Embryonic facial prominence (tissue), 1 donor: ENCODE measurements at regions not wholly inside any gene's neighbourhood (a gene's known extent, or its start where the extent isn't known, plus 50 kb on each side); places are given as distances from the start of the nearest gene placed in this dataset.
"Not testable (repeated sequence)": the region's sequence is repeated elsewhere in the genome, so short reads cannot be mapped to it uniquely, and the experiment has no call there.

Experiments used
- DNase-seq: peaks from one replicate; pipeline ENCODE4 v3.0.0-alpha.2; 2016; ENCODE audit errors: extremely low spot score

- DNase-seq, result no peak
Observed at GRCh38 chr6:112933947-112934346, 586.8 kb downstream of the RFPL4B start.

- no peak for DNase-seq
Observed at GRCh38 chr6:112934433-112935327, 587.5 kb downstream of the RFPL4B start.

- DNase-seq, result no peak
Observed at GRCh38 chr6:112935402-112936078, 588.4 kb downstream of the RFPL4B start.

DNA sequence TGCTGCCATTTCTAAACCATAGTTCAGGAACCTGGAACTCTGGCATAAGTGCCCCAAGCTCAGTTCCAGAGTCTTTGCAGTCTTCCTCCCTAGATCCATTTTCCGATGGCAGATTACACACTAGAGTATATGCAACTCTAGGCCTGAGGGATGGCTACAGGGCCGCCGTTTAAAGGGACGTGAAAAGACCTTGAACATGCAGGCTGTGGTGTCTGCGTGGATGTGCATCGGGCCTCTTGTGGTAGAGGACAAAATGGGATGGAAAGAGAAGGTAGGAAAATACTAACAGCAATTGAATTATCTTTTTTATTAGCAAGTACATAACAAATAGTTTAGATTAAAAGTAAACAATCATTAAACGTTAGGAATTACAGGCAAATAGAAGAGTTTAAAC lies 588.9 kb downstream of the RFPL4B start:
- no peak for DNase-seq

- DNase-seq, result no peak
Observed at GRCh38 chr6:112936504-112936903, 589.4 kb downstream of the RFPL4B start.

DNA sequence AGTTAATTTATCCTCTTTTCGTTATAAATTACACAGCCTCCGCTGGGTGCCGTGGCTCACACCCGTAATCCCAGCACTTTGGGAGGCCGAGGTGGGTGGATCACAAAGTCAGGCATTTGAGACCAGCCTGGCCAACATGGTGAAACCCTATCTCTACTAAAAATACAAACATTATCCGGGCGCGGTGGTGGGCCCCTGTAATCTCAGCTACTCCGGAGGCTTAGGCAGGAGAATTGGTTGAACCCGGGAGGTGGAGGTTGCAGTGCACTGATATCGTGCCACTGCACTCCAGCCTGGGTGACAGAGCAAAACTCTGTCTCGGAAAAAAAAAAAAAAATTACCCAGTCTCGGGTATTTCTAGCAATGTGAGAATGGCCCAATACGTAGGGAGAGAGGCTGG lies 590.6 kb downstream of the RFPL4B start:
- DNase-seq, result not testable (repeated sequence)

- DNase-seq, result no peak
Observed at GRCh38 chr6:112938650-112939049, 591.5 kb downstream of the RFPL4B start.

- DNase-seq, result no peak
Observed at GRCh38 chr6:112939563-112939962, 592.4 kb downstream of the RFPL4B start.

DNA sequence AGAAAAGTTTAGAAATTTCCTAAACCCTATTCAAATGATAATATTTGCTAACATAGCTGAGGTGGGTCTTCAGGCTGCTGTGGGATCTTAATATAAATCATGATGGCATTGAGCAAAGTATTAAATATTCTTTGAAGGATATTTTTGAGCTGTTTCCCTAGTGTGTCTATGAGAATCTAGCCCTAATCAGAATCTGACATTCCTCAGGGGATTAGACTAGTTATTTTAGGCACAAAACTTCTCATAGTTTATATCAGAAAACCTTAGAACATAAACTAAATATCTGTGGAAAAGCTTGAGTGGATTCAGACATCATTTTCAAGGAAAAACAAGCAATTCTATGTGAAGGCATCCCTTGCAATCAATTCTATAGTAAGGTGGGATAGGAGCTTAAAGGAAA lies 594.5 kb downstream of the RFPL4B start:
- no peak for DNase-seq

- DNase-seq, result no peak
Observed at GRCh38 chr6:112946051-112946450, 598.9 kb downstream of the RFPL4B start.

GRCh38 chr6:112947507-112947906 lies 600.4 kb downstream of the RFPL4B start:
- no peak for DNase-seq

DNA sequence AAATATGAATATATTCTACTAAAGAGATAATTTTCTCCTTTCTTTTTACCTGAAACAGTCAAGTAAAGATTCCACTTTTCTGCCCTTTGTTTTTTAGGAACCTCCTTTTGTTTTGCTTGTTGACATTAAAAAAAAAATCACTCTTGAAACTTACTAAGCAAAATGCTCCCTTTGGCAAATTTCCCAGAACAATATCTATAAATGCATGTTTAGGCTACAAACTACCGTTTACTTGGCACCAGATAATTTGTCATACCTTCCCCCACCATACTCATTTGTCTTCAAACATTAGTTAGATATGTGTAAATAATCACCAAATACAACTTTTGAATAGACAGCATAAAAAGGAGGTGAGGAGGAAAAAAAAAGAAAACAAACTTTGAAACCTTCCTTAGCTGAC lies 604.7 kb downstream of the RFPL4B start:
- DNase-seq, result no peak

DNA sequence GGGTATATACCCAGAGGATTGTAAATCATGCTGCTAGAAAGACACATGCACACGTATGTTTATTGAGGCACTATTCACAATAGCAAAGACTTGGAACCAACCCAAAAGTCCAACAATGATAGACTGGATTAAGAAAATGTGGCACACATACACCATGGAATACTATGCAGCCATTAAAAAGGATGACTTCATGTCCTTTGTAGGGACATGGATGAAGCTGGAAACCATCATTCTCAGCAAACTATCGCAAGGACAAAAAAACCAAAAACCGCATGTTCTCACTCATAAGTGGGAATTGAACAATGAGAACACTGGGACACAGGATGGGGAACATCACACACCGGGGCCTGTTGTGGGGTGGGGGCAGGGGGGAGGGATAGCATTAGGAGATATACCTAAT lies 608.6 kb downstream of the RFPL4B start:
- not testable (repeated sequence) for DNase-seq

DNA sequence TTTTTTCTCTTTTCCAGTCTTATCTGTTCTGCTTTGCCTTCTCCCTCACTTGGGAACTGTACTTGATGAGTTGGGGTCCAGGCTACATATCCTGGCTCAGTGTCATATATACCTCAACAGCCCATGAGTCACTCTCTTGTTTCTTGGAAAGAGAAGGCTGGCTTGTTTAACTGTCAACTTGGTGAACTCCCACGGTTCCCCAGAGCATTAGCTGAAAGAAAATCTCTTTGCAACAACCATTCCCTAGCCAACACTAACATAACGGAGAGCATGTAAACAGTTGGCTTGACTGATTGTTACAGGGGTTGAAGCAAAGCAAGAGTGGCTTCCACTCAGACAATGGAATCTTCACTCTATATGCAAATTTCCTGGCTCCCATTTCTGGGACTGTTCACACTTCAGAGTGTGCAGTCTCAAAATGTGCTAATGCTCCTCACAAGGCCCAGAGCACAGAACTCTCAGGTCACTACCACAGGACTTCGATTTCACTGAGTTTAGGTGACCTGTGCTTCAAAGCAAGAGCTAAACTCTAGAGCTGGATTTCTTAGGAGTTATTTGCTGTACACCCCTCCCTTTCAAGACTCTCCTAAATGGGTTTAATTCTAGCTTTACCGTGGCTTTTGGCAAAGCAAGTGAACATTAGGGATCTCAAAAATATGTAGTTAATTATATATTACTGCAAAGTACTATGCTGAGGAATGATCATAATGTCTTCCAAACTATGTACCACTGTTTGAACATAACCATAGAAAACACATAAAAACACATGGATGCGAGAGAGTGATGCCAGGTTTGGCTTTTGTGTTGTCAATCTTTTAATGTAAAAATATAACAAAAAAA lies 609.8 kb downstream of the RFPL4B start:
- DNase-seq, result peak; percentile 36

DNA sequence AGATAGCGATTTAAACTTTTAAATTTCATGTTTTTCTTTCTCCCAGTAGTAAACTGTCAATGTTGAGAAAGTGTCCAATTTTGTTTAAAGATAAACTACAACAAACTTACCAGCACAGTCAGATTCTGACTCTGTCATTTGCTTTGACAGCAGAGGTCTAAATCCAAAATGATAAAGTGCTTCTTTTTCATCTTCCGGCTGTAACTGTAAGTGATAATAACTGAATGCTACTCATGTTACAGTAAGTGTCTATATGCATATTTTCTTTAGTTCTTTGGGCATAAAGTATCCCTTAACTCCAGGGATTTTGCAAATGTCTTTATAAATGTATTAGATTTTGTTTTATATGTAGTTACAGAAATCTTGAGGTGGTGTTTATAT lies 610.4 kb downstream of the RFPL4B start:
- no peak for DNase-seq

DNA sequence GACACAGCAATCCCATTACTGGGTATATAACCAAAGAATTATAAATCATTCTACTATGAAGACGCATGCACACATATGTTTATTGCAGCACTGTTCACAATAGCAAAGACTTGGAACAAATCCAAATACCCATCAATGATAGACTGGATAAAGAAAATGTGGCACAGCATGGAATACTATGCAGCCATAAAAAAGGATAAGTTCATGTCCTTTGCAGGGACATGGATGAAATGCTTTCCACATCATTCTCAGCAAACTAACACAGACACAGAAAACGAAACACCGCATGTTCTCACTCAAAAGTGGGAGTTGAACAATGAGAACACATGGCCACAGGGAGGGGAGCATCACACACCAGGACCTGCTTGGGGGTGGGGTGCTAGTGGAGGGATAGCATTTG lies 613.0 kb downstream of the RFPL4B start:
- DNase-seq, result not testable (repeated sequence)

DNA sequence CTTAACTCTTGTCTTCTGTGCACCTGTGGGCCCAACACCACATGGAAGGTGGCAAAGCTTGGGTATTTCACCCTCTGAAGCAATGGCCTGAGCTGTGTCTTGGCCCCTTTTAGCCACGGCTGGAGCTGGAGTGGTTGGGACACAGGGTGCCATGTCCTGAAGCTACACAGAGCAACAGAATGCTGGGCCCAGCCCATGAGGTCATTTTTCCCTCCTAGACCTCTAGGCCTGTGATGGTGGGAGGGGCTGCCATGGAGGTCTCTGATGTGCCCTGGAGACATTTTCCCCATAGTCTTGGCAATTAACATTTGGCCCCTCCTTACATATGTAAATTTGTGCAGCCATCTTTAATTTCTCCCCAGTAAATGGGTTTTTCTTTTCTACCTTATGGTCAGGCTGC lies 620.8 kb downstream of the RFPL4B start:
- DNase-seq, result no peak

- no peak for DNase-seq
Observed at GRCh38 chr6:112971651-112972050, 624.5 kb downstream of the RFPL4B start.

DNA sequence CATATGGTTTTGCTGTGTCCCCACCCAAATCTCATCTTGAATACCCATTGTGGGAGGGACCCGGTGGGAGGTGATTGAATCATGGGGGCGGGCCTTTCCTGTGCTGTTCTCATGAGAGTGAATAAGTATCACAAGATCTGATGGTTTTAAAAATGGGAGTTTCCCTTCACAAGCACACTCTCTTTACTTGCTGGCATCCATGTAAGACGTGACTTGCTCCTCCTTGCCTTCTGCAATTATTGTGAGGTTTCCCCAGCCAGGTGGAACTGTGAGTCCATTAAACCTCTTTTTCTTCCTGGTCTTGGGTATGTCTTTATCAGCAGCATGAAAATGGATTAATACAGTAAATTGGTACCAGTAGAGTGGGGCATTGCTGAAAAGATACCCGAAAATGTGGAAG lies 627.8 kb downstream of the RFPL4B start:
- DNase-seq, result not testable (repeated sequence)

DNA sequence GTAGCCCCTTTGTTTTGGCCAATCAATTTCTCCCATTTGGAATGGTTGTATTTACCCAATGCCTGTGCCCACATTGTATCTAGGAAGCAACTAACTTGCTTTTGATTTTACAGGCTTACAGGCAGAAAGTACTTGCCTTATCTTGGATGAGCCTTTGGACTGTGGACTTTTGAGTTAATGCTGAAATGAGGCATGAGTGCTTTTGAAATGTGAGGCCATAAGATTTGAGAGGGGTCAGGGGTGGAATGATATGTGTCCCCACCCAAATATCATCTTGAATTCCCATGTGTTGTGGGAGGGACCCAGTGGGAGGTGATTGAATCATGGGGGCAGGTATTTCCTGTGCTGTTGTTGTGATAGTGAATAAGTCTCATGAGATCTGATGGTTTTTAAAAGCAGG lies 629.4 kb downstream of the RFPL4B start:
- not testable (repeated sequence) for DNase-seq

- DNase-seq, result no peak
Observed at GRCh38 chr6:112979830-112980229, 632.7 kb downstream of the RFPL4B start.

GRCh38 chr6:112980676-112981075 lies 633.5 kb downstream of the RFPL4B start:
- no peak for DNase-seq
